DMS153 treated with DMSO at 0.1 percent for 48 hours (cell line): ENCODE measurements at regions not wholly inside any gene's neighbourhood (a gene's known extent, or its start where the extent isn't known, plus 50 kb on each side); places are given as distances from the start of the nearest gene placed in this dataset.
A peak's percentile ranks its signal among the peaks of the same experiment; 100 is the strongest.
"Not testable (repeated sequence)": the region's sequence is repeated elsewhere in the genome, so short reads cannot be mapped to it uniquely, and the experiment has no call there.

Experiments used
- DNase-seq: peaks from one replicate; lab custom pipeline; 2025; ENCODE audit not compliant: unreplicated experiment; lab: John Stamatoyannopoulos, UW

- no peak for DNase-seq
Observed at GRCh38 chr1:65581119-65581518, 160.7 kb downstream of the LEPR start.

- DNase-seq, result no peak
Observed at GRCh38 chr1:65584399-65584798, 163.9 kb downstream of the LEPR start.

DNA sequence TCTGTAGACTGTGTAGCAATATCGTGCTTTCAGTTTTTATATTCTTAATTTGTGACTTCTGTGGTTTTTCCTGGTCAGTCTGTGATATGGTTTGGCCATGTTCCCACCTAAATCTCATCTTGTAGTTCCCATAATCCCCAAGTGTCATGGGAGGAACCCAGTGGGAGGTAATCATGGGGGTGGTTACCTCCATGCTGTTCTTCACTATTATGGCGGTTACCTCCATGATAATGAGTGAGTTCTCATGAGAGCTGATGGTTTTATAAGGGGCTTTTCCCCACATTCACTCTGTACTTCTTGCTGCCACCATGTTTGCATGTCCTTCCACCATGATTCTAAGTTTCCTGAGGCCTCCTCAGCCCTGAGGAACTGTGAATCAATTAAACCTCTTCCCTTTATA lies 169.8 kb downstream of the LEPR start:
- no peak for DNase-seq

DNA sequence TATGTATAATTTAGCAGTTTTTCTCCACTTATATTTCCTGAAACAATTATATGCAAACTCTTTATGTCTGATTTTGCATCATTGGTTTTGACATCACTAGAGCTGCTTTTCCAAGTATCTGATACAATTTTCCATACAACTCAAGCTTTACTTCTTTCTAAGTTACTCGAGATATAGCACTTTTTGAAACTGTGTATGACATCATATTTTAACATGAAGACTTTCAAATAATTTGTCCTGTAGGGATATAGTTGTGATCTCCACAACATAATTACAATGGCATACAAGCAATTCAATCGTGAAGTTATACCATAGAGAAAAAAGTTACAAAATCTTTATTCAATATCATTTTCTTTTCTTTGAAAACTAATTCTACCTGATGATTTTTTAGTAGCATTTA lies 173.0 kb downstream of the LEPR start:
- DNase-seq, result no peak

DNA sequence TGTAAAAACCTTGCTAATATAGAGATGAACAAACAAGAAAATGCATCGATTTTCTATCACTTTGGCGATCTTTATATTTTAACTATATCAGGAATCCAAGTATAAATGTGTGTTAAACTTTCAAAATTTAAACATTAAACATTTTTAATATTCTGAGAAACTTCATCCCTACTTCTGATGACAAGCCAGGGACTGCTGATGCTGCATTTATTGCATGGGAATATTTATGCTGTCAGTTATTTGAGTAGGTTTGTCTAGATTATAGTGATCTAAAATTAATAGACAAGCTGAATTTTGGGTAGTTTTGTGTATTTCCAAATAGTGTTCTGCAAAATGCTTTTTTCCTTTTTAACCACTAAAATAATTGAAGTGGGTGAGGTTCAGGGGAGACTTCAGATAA lies 175.3 kb downstream of the LEPR start:
- DNase-seq, result no peak

DNA sequence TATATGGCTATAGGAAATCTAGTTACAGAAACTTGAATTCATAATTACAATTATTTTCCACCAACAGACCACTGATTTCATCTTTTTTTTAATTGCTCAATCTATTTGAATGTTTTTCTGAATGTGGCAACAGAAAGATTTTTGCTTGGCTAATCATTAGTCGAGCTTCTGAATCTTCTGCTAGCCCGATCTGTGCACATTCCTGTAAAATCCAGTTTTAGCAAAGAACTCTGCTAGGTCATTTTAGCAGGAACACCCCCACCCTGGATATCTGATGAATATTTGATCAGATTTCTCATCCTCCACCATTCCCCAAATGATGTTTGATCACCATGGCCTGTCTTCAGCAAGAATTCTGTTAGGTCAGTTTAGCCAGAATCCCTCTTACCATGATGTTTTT lies 176.3 kb downstream of the LEPR start:
- DNase-seq, result no peak

DNA sequence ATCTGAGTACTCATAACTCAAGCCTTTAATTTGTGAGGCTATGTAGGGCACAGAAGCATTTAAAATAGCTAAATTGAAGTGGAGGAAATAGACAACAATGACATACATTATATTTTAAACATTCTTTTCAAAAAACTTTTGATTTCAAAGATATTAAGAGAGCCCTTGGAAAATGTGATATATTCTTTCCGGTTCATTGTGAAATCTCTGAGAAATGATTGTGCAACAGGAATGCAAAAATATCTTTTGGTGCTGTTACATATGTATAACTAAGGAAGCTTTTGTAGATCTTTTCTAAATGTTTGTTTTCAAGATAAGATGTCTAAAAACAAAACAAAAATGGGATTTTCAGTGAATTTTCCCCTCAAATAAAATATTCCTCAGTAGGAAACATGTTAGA lies 185.2 kb downstream of the LEPR start:
- DNase-seq, result no peak

DNA sequence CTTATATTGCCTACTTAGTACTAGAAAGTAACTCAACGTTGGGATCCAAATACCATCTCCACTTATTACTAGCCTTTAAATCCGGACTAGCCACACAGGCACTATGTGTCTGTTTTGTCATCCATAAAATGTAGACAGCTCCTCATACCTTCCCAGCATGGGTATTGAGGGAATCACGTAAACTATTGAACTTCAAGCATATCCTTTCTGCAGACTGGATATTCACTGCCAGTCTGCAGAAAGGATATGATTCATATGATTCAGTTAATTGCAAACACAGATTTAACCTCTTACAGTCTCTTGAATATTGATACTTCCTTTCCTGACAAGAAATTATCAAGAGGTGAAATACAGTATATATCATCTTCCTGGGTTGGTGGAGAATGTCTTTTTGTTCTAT lies 186.0 kb downstream of the LEPR start:
- no peak for DNase-seq

GRCh38 chr1:65613884-65614283 lies 178.8 kb upstream of the PDE4B start:
- DNase-seq, result no peak

GRCh38 chr1:65615859-65616258 lies 176.8 kb upstream of the PDE4B start:
- DNase-seq, result no peak

- DNase-seq, result not testable (repeated sequence)
Observed at GRCh38 chr1:65621721-65622120, 171.0 kb upstream of the PDE4B start.

DNA sequence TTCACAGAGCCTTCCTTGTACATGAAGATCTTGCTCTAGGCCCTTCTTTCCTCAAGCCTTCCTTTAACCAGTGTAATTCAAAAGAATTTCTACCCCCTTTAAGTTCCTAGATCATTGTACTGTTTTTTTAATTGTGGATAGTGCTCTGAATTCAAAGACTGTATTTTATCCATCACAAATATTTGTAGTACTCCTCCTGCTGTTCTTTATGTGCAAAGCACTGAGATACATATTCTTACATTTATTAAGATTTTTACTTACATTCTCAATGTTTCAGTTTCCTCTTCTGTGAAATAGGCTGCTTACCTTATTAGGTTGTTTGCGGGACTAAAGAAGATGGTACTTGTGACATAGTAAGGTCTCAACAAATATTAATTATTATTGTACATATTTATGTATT lies 168.8 kb upstream of the PDE4B start:
- DNase-seq, result no peak

- no peak for DNase-seq
Observed at GRCh38 chr1:65625528-65625927, 167.2 kb upstream of the PDE4B start.

GRCh38 chr1:65626003-65626402 lies 166.7 kb upstream of the PDE4B start:
- no peak for DNase-seq

DNA sequence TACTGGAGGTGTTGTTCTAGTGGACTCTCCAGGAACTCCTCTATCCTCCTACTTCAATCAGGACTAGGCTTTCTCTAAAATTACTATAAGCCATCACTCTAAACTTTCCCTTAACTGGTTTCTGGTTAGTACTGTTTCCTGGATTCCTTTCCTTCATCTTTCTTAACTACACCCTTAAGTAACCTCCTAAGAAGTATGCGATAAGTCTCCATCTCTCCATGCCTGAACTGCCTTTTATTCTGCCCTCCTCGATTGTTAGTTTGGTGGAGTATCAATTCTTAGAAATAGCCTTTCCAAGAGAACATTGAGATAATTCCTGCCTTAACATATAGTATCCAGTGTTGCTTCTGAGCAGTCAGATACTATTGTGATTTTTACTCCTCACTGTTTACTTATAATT lies 162.9 kb upstream of the PDE4B start:
- DNase-seq, result peak; percentile 10

DNA sequence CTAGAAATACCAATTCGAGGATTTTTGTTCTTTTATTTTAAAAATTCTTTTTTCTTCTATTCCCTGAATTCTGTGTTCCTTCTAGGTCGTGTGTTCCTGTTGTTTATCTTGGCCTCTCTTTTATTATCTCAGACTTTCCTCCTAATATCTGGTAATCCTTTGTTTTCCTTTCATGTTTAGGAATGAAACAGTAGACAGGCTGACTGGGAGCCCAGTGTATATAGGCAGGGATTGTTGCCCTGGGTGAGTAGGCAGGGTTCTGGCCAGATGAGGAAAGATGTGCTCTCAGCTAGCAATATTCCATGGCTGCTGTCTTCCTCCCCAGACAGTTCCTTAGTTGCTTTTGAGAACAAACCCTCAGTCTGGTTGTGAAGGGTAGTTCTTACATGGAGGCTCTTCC lies 161.8 kb upstream of the PDE4B start:
- DNase-seq, result no peak

GRCh38 chr1:65632235-65632634 lies 160.5 kb upstream of the PDE4B start:
- DNase-seq, result no peak

GRCh38 chr1:65640046-65640445 lies 152.6 kb upstream of the PDE4B start:
- DNase-seq, result no peak

DNA sequence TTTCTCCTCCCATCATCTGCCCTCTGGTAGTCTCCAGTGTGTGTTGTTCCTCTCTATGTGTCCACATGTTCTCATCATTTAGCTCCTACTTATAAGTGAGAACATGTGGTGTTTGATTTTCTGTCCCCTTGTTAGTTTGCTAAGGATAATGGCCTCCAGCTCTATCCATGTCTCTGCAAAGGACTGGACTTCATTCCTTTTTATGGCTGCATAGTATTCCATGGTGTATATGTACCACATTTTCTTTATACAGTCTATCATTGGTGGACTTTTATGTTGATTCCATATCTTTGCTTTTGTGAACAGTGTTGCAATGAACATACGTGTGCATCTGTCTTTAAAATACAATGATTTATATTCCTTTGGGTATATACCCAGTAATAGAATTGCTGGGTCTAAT lies 143.5 kb upstream of the PDE4B start:
- not testable (repeated sequence) for DNase-seq

DNA sequence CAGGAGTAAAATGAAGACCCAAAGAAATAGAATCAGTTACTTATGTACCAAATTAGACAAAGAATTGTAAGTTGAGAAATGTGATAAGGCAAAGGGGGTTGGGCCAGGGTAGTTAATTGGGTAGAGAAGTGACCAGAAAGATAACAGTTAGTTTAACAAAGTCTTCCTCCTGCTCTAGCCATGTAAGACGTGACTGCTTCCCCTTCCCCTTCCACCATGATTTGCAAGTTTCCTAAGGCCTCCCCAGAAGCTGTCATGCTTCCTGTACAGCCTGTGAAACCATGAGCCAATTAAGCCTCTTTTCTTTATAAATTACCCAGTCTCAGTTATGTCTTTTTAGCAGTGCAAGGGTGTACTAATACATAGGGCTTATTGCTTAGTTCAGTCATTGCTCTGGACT lies 142.0 kb upstream of the PDE4B start:
- no peak for DNase-seq

DNA sequence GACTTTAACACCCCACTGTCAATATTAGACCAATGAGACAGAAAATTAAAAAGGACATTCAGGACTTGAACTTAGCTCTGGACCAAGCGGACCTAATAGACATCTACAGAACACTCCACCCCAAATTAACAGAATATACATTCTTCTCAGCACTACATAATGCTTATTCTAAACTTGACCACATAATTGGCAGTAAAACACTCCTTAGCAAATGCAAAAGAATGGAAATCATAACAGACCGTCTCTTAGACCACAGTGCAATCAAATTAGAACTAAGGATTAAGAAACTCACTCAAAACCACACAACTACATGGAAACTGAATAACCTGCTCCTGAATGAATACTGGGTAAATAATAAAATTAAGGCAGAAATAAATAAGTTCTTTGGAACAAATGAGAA lies 138.2 kb upstream of the PDE4B start:
- not testable (repeated sequence) for DNase-seq

GRCh38 chr1:65657609-65658008 lies 135.1 kb upstream of the PDE4B start:
- DNase-seq, result not testable (repeated sequence)

- DNase-seq, result no peak
Observed at GRCh38 chr1:65658122-65658521, 134.6 kb upstream of the PDE4B start.

DNA sequence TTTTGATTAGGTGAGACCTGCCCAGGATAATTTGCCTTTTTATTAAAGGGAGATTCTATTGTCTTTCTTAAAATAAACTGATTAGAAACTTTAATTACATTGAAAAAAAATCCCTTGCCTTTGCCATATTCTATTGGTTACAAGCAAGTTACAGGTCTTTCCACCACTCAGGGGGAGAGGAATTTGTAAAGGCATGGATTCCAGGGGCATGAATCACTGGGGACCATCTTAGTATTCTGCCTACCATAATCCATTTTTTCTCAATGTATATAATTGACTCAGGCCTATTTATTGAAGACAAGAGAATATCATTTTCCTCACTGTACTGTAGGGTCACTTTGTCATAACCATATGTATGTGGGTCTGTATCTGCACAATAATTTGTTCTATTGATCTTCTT lies 124.3 kb upstream of the PDE4B start:
- no peak for DNase-seq
